Gastroesophageal sphincter (tissue), 3 donors: ENCODE measurements at regions not wholly inside any gene's neighbourhood (a gene's known extent, or its start where the extent isn't known, plus 50 kb on each side); places are given as distances from the start of the nearest gene placed in this dataset.

Experiments
- EP300 ChIP-seq: sonication (generic); formaldehyde crosslinking; IDR thresholded peaks from one replicate; pipeline ENCODE4 v1.6.1; 2017; ENCODE audit warnings: antibody characterized with exemption, mild to moderate bottlenecking
- POLR2A ChIP-seq, 2 donors: fragments of 450-650 bp; IDR thresholded peaks; one replicate each; pipeline ENCODE4 v1.6.1; 2017; ENCODE audit warnings: antibody characterized with exemption in 2 of 2, mild to moderate bottlenecking in 2 of 2, moderate library complexity in 1 of 2
- TF ChIP-seq, protein P1 (sequence below), 4 experiments: fragments of 200-600 bp in 2 of 4; fragments of 450-650 bp in 2 of 4; sonication (generic) in 1 of 4; IDR thresholded peaks; one replicate each; pipeline ENCODE4 v1.5.1; 2017 to 2019; ENCODE audit warnings: antibody characterized with exemption in 4 of 4, mild to moderate bottlenecking in 2 of 4, moderate library complexity in 2 of 4

DNA sequence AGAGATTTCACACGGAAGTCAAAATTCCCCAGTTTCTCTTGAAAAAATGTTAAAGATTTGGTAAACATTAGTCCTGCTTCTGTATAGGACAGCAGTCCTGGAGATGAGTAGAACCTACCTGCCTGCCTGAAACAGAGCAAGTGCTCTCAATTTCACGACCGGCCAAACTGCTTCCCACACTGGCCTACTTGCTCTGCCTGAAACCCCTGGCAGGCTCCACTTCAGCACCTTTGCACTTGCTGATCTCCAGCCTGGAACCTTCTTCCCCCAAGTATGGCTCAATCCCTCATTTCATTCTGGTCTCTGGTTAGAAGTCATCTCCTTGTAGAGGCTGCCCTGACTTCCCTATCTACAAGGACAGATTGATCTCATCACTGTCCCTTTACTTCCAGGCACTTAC lies 271.4 kb downstream of the DLEU7 start:
- TF ChIP-seq, protein P1, sequence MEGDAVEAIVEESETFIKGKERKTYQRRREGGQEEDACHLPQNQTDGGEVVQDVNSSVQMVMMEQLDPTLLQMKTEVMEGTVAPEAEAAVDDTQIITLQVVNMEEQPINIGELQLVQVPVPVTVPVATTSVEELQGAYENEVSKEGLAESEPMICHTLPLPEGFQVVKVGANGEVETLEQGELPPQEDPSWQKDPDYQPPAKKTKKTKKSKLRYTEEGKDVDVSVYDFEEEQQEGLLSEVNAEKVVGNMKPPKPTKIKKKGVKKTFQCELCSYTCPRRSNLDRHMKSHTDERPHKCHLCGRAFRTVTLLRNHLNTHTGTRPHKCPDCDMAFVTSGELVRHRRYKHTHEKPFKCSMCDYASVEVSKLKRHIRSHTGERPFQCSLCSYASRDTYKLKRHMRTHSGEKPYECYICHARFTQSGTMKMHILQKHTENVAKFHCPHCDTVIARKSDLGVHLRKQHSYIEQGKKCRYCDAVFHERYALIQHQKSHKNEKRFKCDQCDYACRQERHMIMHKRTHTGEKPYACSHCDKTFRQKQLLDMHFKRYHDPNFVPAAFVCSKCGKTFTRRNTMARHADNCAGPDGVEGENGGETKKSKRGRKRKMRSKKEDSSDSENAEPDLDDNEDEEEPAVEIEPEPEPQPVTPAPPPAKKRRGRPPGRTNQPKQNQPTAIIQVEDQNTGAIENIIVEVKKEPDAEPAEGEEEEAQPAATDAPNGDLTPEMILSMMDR (IDR thresholded peaks at IDR 0.05) = no peak
- TF ChIP-seq EP300 (no peak), POLR2A (IDR thresholded peaks at IDR 0.05) (no peak)
